ENCODE measurements at regions not wholly inside any gene's neighbourhood (a gene's known extent, or its start where the extent isn't known, plus 50 kb on each side); places are given as distances from the start of the nearest gene placed in this dataset.

DNA sequence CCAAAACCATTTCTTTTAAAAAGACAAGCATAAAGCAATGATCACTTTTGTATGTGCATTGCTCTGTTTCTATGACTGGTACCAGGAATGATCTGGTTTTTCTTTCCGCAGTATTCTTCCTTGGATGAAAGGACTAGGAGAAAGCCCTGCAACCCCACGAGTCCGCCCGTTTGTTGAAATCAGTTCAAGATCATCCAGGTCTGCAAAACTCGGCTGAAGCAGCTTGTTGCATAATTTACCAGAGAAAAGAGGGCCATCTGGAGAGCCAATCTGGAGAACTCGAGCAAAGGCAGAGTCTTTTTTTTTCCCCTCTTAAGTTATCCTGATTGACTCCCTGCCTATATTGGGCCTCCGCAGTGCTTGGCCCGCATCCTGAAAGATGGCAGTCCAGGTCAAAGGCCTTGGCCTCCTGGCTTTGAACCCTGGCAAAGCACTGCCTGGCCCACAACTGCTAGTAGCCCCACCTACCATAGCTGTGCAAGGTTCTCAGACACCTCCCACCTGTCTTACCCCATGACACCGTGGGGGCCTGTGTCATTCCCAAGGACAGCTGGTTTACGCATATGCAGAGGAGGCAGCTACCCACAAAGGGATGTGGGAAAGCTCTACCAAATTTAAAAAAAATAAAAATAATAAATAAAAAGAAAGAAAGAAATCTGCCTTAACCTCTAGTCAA, 572.2 kb downstream of the INHBA start:
- no CpG with 5 or more reads among the region's 10 CpGs for WGBS (ENCODE audit: extremely low coverage, insufficient read length, low lambda C conversion rate)
- H3K9me3 Mint-ChIP-seq = no peaks in the 10 kb centered on the region

More for the DNA sequence above, 572.2 kb downstream of the INHBA start:
- no peak overlapping the region for H3K27ac Mint-ChIP-seq
- H3K27ac ChIP-seq (ENCODE audit: insufficient read length, low read depth, low read length) = no peak overlapping the region
- H3K9me3 ChIP-seq (ENCODE audit: control insufficient read depth, low read depth, low read length) = no peaks in the 10 kb centered on the region
- TF ChIP-seq, protein P1, sequence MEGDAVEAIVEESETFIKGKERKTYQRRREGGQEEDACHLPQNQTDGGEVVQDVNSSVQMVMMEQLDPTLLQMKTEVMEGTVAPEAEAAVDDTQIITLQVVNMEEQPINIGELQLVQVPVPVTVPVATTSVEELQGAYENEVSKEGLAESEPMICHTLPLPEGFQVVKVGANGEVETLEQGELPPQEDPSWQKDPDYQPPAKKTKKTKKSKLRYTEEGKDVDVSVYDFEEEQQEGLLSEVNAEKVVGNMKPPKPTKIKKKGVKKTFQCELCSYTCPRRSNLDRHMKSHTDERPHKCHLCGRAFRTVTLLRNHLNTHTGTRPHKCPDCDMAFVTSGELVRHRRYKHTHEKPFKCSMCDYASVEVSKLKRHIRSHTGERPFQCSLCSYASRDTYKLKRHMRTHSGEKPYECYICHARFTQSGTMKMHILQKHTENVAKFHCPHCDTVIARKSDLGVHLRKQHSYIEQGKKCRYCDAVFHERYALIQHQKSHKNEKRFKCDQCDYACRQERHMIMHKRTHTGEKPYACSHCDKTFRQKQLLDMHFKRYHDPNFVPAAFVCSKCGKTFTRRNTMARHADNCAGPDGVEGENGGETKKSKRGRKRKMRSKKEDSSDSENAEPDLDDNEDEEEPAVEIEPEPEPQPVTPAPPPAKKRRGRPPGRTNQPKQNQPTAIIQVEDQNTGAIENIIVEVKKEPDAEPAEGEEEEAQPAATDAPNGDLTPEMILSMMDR (conservative IDR thresholded peaks at IDR 0.05) = no peak
- H3K23ac ChIP-seq (ENCODE audit: insufficient read length, low read depth, low read length) = no peak overlapping the region
- peaks cover 25 to 29% of the 10 kb centered on the region in 2 experiments for H3K4me1 Mint-ChIP-seq
- H2AFZ ChIP-seq (ENCODE audit: low read length) = no peak overlapping the region
- DNase-seq = peak; percentile 24
- no peaks in the 10 kb centered on the region for H4K20me1 ChIP-seq (ENCODE audit: control insufficient read depth, insufficient read depth, insufficient read length)
- H3K4me3 Mint-ChIP-seq = no peak overlapping the region
- no peaks in the 10 kb centered on the region for H3K79me2 ChIP-seq (ENCODE audit: insufficient read depth, low read length)
- H4K5ac ChIP-seq (ENCODE audit: insufficient read length, low read depth, low read length) = no peak overlapping the region
- no peak overlapping the region for H3K4ac ChIP-seq (ENCODE audit: low read depth, low read length)
- H2BK15ac ChIP-seq (ENCODE audit: low read depth, low read length) = no peak overlapping the region
- no peak overlapping the region for H2BK120ac ChIP-seq (ENCODE audit: low read depth, low read length, poor library complexity, severe bottlenecking)
- no peak overlapping the region for H4K8ac ChIP-seq (replicated peaks; ENCODE audit: insufficient read length, low read depth, low read length)
- no peak overlapping the region for H2BK12ac ChIP-seq (ENCODE audit: insufficient read length, low read depth, low read length)
- H4K91ac ChIP-seq (ENCODE audit: insufficient read length, low read depth, low read length) = no peak overlapping the region
- H3K27me3 ChIP-seq (ENCODE audit: insufficient read depth, low read length) = no peaks in the 10 kb centered on the region
- H3K36me3 Mint-ChIP-seq (ENCODE audit: insufficient read depth in 1 of 3, low read depth in 3 of 3) = no peaks in the 10 kb centered on the region; a peak in 1 of 7 replicates
- no peak overlapping the region for H3K9ac ChIP-seq (ENCODE audit: extremely low read depth, insufficient read length, low read length)
- H2BK5ac ChIP-seq (ENCODE audit: insufficient read length, low read length) = no peak overlapping the region
- H3K4me1 ChIP-seq (ENCODE audit: insufficient read depth, low read length) = no peaks in the 10 kb centered on the region; the same call in 1 of the 2 replicates
- H2AK5ac ChIP-seq (ENCODE audit: insufficient read length, low read length) = no peak overlapping the region
- H3K79me1 ChIP-seq (ENCODE audit: insufficient read depth, low read depth, low read length, poor library complexity, severe bottlenecking) = no peaks in the 10 kb centered on the region
- H3K27me3 Mint-ChIP-seq (ENCODE audit: low read depth) = no peaks in the 10 kb centered on the region
- H3T11ph ChIP-seq (ENCODE audit: low read length) = no peak overlapping the region
- no peak overlapping the region for H3K18ac ChIP-seq (ENCODE audit: insufficient read length, low read depth, low read length)
- H2BK20ac ChIP-seq (ENCODE audit: low read depth, low read length, poor library complexity, severe bottlenecking) = no peak overlapping the region
- no peak overlapping the region for H3K56ac ChIP-seq (ENCODE audit: insufficient read length, low read depth, low read length)
- H3K14ac ChIP-seq (ENCODE audit: insufficient read depth, low read length) = no peak overlapping the region
- no peak overlapping the region for H3K4me2 ChIP-seq (ENCODE audit: insufficient read depth, insufficient read length, low read length)
- no peaks in the 10 kb centered on the region for H3K23me2 ChIP-seq (ENCODE audit: insufficient read length, low read depth, low read length, poor library complexity, severe bottlenecking)

All from H9 (cell line).